H9 (cell line): ENCODE measurements at regions not wholly inside any gene's neighbourhood (a gene's known extent, or its start where the extent isn't known, plus 50 kb on each side); places are given as distances from the start of the nearest gene placed in this dataset.

ENCODE experiments used
- DNase-seq: peaks from one replicate; pipeline ENCODE4 v3.0.0-alpha.2; 2017
- H2AFZ ChIP-seq: one replicate; pipeline ENCODE4 v1.6.1; 2013; ENCODE audit warnings: mild to moderate bottlenecking, low read length, control low read depth, moderate library complexity
- H2AK5ac ChIP-seq: 2 replicates; pipeline ENCODE4 v1.6.1; 2013; ENCODE audit warnings: low read length, control low read depth, mixed read lengths; ENCODE audit not compliant: insufficient read length
- H2BK120ac ChIP-seq: one replicate; pipeline ENCODE4 v1.6.1; 2013; ENCODE audit warnings: low read depth, mild to moderate bottlenecking, low read length, control low read depth, inconsistent platforms; ENCODE audit not compliant: poor library complexity, severe bottlenecking
- H2BK12ac ChIP-seq: 2 replicates; pipeline ENCODE4 v1.6.1; 2013; ENCODE audit warnings: low read length, control low read depth, mixed read lengths, low read depth; ENCODE audit not compliant: insufficient read length
- H2BK15ac ChIP-seq: 2 replicates; pipeline ENCODE4 v1.6.1; 2013; ENCODE audit warnings: low read depth, low read length, control low read depth
- H2BK20ac ChIP-seq: one replicate; pipeline ENCODE4 v1.6.1; 2013; ENCODE audit warnings: low read depth, mild to moderate bottlenecking, low read length, control low read depth, inconsistent platforms; ENCODE audit not compliant: poor library complexity, severe bottlenecking
- H2BK5ac ChIP-seq: 2 replicates; pipeline ENCODE4 v1.6.1; 2013; ENCODE audit warnings: low read length, control low read depth, mixed read lengths; ENCODE audit not compliant: insufficient read length
- H3K14ac ChIP-seq: 2 replicates; pipeline ENCODE4 v1.6.1; 2013; ENCODE audit warnings: low read length, control low read depth; ENCODE audit not compliant: insufficient read depth
- H3K18ac ChIP-seq: 2 replicates; pipeline ENCODE4 v1.6.1; 2013; ENCODE audit warnings: low read depth, mild to moderate bottlenecking, mixed read lengths, low read length, control low read depth; ENCODE audit not compliant: insufficient read length
- H3K23ac ChIP-seq: 2 replicates; pipeline ENCODE4 v1.6.1; 2013; ENCODE audit warnings: low read length, control low read depth, mixed read lengths, low read depth; ENCODE audit not compliant: insufficient read length
- H3K23me2 ChIP-seq: 2 replicates; pipeline ENCODE4 v1.6.1; 2013; ENCODE audit warnings: low read depth, mild to moderate bottlenecking, mixed read lengths, low read length, control low read depth; ENCODE audit not compliant: insufficient read length, poor library complexity, severe bottlenecking
- H3K27ac ChIP-seq: 2 replicates; pipeline ENCODE4 v1.5.1; 2013; ENCODE audit warnings: low read length, control low read depth, mixed read lengths, low read depth; ENCODE audit not compliant: insufficient read length
- H3K27me3 ChIP-seq: 2 replicates; pipeline ENCODE4 v1.6.1; 2013; ENCODE audit warnings: low read length, control low read depth, inconsistent platforms; ENCODE audit not compliant: insufficient read depth
- H3K4ac ChIP-seq: 2 replicates; pipeline ENCODE4 v1.6.1; 2013; ENCODE audit warnings: low read depth, mild to moderate bottlenecking, control low read depth, inconsistent platforms, low read length, moderate library complexity
- H3K4me1 ChIP-seq: 2 replicates; pipeline ENCODE4 v1.6.1; 2013; ENCODE audit warnings: low read length, control low read depth, inconsistent platforms; ENCODE audit not compliant: insufficient read depth
- H3K4me2 ChIP-seq: 2 replicates; pipeline ENCODE4 v1.6.1; 2013; ENCODE audit warnings: low read length, control low read depth, mixed read lengths; ENCODE audit not compliant: insufficient read length, insufficient read depth
- H3K56ac ChIP-seq: 2 replicates; pipeline ENCODE4 v1.6.1; 2013; ENCODE audit warnings: low read depth, mild to moderate bottlenecking, mixed read lengths, low read length, control low read depth; ENCODE audit not compliant: insufficient read length
- H3K79me1 ChIP-seq: 2 replicates; pipeline ENCODE4 v1.6.1; 2013; ENCODE audit warnings: low read depth, mild to moderate bottlenecking, moderate library complexity, low read length, control low read depth, inconsistent platforms; ENCODE audit not compliant: insufficient read depth, poor library complexity, severe bottlenecking
- H3K79me2 ChIP-seq: 2 replicates; pipeline ENCODE4 v1.6.1; 2013; ENCODE audit warnings: low read length, control low read depth, inconsistent platforms; ENCODE audit not compliant: insufficient read depth
- H3K9ac ChIP-seq: 2 replicates; pipeline ENCODE4 v1.6.1; 2013; ENCODE audit warnings: low read length, control low read depth, mixed read lengths; ENCODE audit not compliant: insufficient read length; ENCODE audit errors: extremely low read depth
- H3K9me3 ChIP-seq: one replicate; pipeline ENCODE4 v1.6.1; 2013; ENCODE audit warnings: low read depth, low read length, inconsistent platforms; ENCODE audit not compliant: control insufficient read depth
- H3T11ph ChIP-seq: one replicate; pipeline ENCODE4 v1.6.1; 2013; ENCODE audit warnings: mild to moderate bottlenecking, low read length, control low read depth, inconsistent platforms
- H4K20me1 ChIP-seq: one replicate; pipeline ENCODE4 v1.6.1; 2013; ENCODE audit not compliant: control insufficient read depth, insufficient read length, insufficient read depth
- H4K5ac ChIP-seq: 2 replicates; pipeline ENCODE4 v1.6.1; 2013; ENCODE audit warnings: low read depth, mild to moderate bottlenecking, mixed read lengths, low read length, control low read depth; ENCODE audit not compliant: insufficient read length
- H4K8ac ChIP-seq: replicated peaks from 2 replicates; pipeline ENCODE4 v1.6.1; 2013; ENCODE audit warnings: low read length, control low read depth, mixed read lengths, low read depth; ENCODE audit not compliant: insufficient read length
- H4K91ac ChIP-seq: 2 replicates; pipeline ENCODE4 v1.6.1; 2013; ENCODE audit warnings: low read depth, mild to moderate bottlenecking, moderate library complexity, mixed read lengths, low read length, control low read depth; ENCODE audit not compliant: insufficient read length
- H3K27ac Mint-ChIP-seq, 3 experiments: 2 replicates in 2 of 3; 3 replicates in 1 of 3; pipeline ENCODE4 v1.8.0; 2020 to 2021; ENCODE audit warnings: mixed read lengths in 3 of 3, mild to moderate bottlenecking in 1 of 3, moderate library complexity in 1 of 3
- H3K27me3 Mint-ChIP-seq: 2 replicates; pipeline ENCODE4 v1.8.0; 2021; ENCODE audit warnings: low read depth, mild to moderate bottlenecking, moderate library complexity, mixed read lengths
- H3K36me3 Mint-ChIP-seq, 3 experiments: 2 replicates in 2 of 3; 3 replicates in 1 of 3; pipeline ENCODE4 v1.8.0; 2020 to 2021; ENCODE audit warnings: low read depth in 3 of 3, mixed read lengths in 3 of 3; ENCODE audit not compliant: insufficient read depth in 1 of 3
- H3K4me1 Mint-ChIP-seq, 2 experiments: 2 replicates each; pipeline ENCODE4 v1.8.0; 2020; ENCODE audit warnings: mixed read lengths in 2 of 2
- H3K4me3 Mint-ChIP-seq, 2 experiments: 2 replicates in 1 of 2; 3 replicates in 1 of 2; pipeline ENCODE4 v1.8.0; 2020 to 2021; ENCODE audit warnings: mild to moderate bottlenecking in 2 of 2, mixed read lengths in 2 of 2, moderate library complexity in 1 of 2
- H3K9me3 Mint-ChIP-seq, 2 experiments: 2 replicates in 1 of 2; 3 replicates in 1 of 2; pipeline ENCODE4 v1.8.0; 2020; ENCODE audit warnings: mild to moderate bottlenecking in 2 of 2, mixed read lengths in 2 of 2, moderate library complexity in 1 of 2
- CTCF ChIP-seq: fragments of 200-600 bp; sonication (generic); conservative IDR thresholded peaks from 3 replicates; pipeline ENCODE4 v1.8.0; 2021; ENCODE audit warnings: antibody characterized with exemption, mild to moderate bottlenecking

GRCh38 chr1:214941061-214941460, 141.5 kb upstream of the KCNK2 start:
- Histone ChIP-seq H3K79me2 (no peaks in the 10 kb centered on the region), H2AFZ (no peak overlapping the region), H4K8ac (no peak overlapping the region), H2BK5ac (no peak overlapping the region), H3K27ac (no peak overlapping the region), H3K56ac (no peak overlapping the region), H2BK15ac (no peak overlapping the region), H3K4ac (no peak overlapping the region), H4K5ac (no peak overlapping the region), H3K79me1 (no peaks in the 10 kb centered on the region), H2BK120ac (no peak overlapping the region), H3K18ac (no peak overlapping the region), H2BK20ac (no peak overlapping the region), H3K23me2 (no peaks in the 10 kb centered on the region), H2BK12ac (no peak overlapping the region), H3K9me3 (no peaks in the 10 kb centered on the region), H3T11ph (no peak overlapping the region), H4K91ac (no peak overlapping the region), H3K23ac (no peak overlapping the region), H4K20me1 (no peaks in the 10 kb centered on the region), H2AK5ac (no peak overlapping the region), H3K4me1 (no peaks in the 10 kb centered on the region), H3K27me3 (no peaks in the 10 kb centered on the region), H3K4me2 (no peak overlapping the region), H3K9ac (no peak overlapping the region), H3K14ac (no peak overlapping the region)
- Mint-ChIP-seq H3K4me1 (no peaks in the 10 kb centered on the region), H3K9me3 (no peaks in the 10 kb centered on the region), H3K36me3 (no peaks in the 10 kb centered on the region), H3K27ac (no peak overlapping the region), H3K27me3 (no peaks in the 10 kb centered on the region), H3K4me3 (no peak overlapping the region)
- no peak for DNase-seq
- TF ChIP-seq CTCF: no peak
